ENCODE measurements at regions not wholly inside any gene's neighbourhood (a gene's known extent, or its start where the extent isn't known, plus 50 kb on each side); places are given as distances from the start of the nearest gene placed in this dataset.

DNA sequence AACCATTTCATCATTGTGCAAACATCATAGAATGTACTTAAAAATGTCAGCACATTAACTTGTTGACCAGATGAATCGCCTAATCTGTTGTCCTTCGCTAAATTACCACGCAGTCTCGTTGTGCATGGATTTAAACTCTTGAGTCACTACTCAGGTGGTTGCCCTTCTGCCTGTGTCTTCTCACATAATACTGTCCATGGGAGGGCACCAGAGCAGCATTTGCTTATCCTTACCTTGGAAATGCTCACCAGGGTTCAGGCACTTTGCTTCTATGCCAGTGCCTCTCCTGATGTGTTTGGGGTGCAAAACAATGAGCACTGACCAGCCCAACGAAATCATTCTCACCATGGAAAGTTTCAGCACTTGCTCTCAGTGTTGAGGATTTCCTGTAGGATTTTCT, 559.9 kb downstream of the RWDD3 start:
- TF ChIP-seq, protein P1, sequence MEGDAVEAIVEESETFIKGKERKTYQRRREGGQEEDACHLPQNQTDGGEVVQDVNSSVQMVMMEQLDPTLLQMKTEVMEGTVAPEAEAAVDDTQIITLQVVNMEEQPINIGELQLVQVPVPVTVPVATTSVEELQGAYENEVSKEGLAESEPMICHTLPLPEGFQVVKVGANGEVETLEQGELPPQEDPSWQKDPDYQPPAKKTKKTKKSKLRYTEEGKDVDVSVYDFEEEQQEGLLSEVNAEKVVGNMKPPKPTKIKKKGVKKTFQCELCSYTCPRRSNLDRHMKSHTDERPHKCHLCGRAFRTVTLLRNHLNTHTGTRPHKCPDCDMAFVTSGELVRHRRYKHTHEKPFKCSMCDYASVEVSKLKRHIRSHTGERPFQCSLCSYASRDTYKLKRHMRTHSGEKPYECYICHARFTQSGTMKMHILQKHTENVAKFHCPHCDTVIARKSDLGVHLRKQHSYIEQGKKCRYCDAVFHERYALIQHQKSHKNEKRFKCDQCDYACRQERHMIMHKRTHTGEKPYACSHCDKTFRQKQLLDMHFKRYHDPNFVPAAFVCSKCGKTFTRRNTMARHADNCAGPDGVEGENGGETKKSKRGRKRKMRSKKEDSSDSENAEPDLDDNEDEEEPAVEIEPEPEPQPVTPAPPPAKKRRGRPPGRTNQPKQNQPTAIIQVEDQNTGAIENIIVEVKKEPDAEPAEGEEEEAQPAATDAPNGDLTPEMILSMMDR (IDR thresholded peaks at IDR 0.05; ENCODE audit: insufficient read depth, low read length), result no peak
- TF ChIP-seq GABPA (IDR thresholded peaks at IDR 0.05; ENCODE audit: low read depth) (no peak), POLR2AphosphoS5 (IDR thresholded peaks at IDR 0.05; ENCODE audit: low read depth) (no peak)
